HCT116 (cell line): ENCODE measurements at regions not wholly inside any gene's neighbourhood (a gene's known extent, or its start where the extent isn't known, plus 50 kb on each side); places are given as distances from the start of the nearest gene placed in this dataset.

Experiments
- ATAC-seq: fragments of 200-7000 bp; cut with Tn5 transposase; 2 replicates; pipeline ENCODE4 v1.9.1; 2020; ENCODE audit warnings: mild to moderate bottlenecking, moderate library complexity
- BruUV-seq: library from RNA; stranded (reverse); fragments of 400-500 nt; replicated peaks from 2 replicates; lab custom pipeline; 2021; lab: Mats Ljungman, UMichigan
- CTCF ChIA-PET: fragments of 300-600 bp; sonication (Branson Sonifier 250); formaldehyde crosslinking; loops from one replicate; lab custom pipeline; 2021; ENCODE audit warnings: antibody characterized with exemption; lab: Charles Lee
- POLR2A ChIA-PET: fragments of 300-600, 350-600 bp; sonication (Branson Sonifier 250); formaldehyde crosslinking; loops from one replicate; lab custom pipeline; 2021; ENCODE audit warnings: antibody characterized with exemption; lab: Charles Lee
- RAD21 ChIA-PET, 2 experiments: fragments of 300-600 bp; sonication (Branson Sonifier 250); formaldehyde crosslinking; loops; one replicate each; lab custom pipeline; 2023; ENCODE audit warnings: low total read pairs in 2 of 2; ENCODE audit not compliant: uncharacterized antibody in 2 of 2, unreplicated experiment in 2 of 2, low non-redundant PET in 1 of 2; lab: Charles Lee
- DNase-seq: peaks from one replicate; pipeline ENCODE4 v3.0.0-alpha.2; 2010; ENCODE audit warnings: low read depth, low spot score
- H2AFZ ChIP-seq: fragments of 200-600 bp; shearing (Covaris generic), sonication (generic); 2 replicates; pipeline ENCODE4 v1.6.1; 2017; ENCODE audit warnings: low read depth, mixed run types, mixed read lengths, antibody characterized with exemption, low read length; ENCODE audit not compliant: poor library complexity, severe bottlenecking
- H3K27ac ChIP-seq: 2 replicates; pipeline ENCODE4 v1.5.1; 2012; ENCODE audit warnings: low read depth, low read length
- H3K27me3 ChIP-seq: fragments of 200-600 bp; sonication (generic); 2 replicates; pipeline ENCODE4 v1.6.1; 2016; ENCODE audit warnings: mixed run types, low read length, mixed read lengths; ENCODE audit not compliant: insufficient read depth
- H3K36me3 ChIP-seq, 2 experiments: fragments of 200-500 bp in 1 of 2; fragments of 200-600 bp in 1 of 2; sonication (Bioruptor generic) in 1 of 2; sonication (generic) in 1 of 2; 2 replicates each; pipeline versions ENCODE4 v1.5.1 to v1.6.1; 2014 to 2016; ENCODE audit warnings: low read length in 2 of 2, inconsistent platforms in 1 of 2, mixed read lengths in 1 of 2, mixed run types in 1 of 2; ENCODE audit not compliant: insufficient read depth in 2 of 2, control insufficient read depth in 1 of 2
- H3K4me1 ChIP-seq, 2 experiments: fragments of 200-600 bp in 1 of 2; sonication (generic) in 1 of 2; 2 replicates each; pipeline versions ENCODE4 v1.5.1 to v1.6.1; 2012 to 2017; ENCODE audit warnings: low read length in 2 of 2, inconsistent platforms in 1 of 2, mild to moderate bottlenecking in 1 of 2, mixed read lengths in 1 of 2, mixed run types in 1 of 2, moderate library complexity in 1 of 2; ENCODE audit not compliant: insufficient read depth in 2 of 2, control insufficient read depth in 1 of 2
- H3K4me2 ChIP-seq: fragments of 200-600 bp; sonication (generic); 2 replicates; pipeline ENCODE4 v1.6.1; 2017; ENCODE audit warnings: mixed run types, low read length, mixed read lengths
- H3K4me3 ChIP-seq, 2 experiments: fragments of 200-600 bp in 1 of 2; sonication (generic) in 1 of 2; replicated peaks in 1 of 2; 2 replicates each; pipeline ENCODE4 v1.5.1; 2011 to 2016; ENCODE audit warnings: low read length in 2 of 2, control low read depth in 1 of 2, low read depth in 1 of 2, mild to moderate bottlenecking in 1 of 2, mixed read lengths in 1 of 2, mixed run types in 1 of 2
- H3K79me2 ChIP-seq: fragments of 200-600 bp; sonication (generic); 2 replicates; pipeline ENCODE4 v1.6.1; 2017; ENCODE audit warnings: mild to moderate bottlenecking, mixed run types, low read length, moderate library complexity, mixed read lengths; ENCODE audit not compliant: insufficient read depth
- H3K9ac ChIP-seq: fragments of 200-600 bp; sonication (generic); 2 replicates; pipeline ENCODE4 v1.6.1; 2016; ENCODE audit warnings: low read length, mixed read lengths
- H3K9me2 ChIP-seq: fragments of 200-600 bp; sonication (generic), shearing (Covaris generic); 2 replicates; pipeline ENCODE4 v1.6.1; 2017; ENCODE audit warnings: mixed run types, mild to moderate bottlenecking, moderate library complexity; ENCODE audit not compliant: insufficient read depth
- H3K9me3 ChIP-seq, 2 experiments: fragments of 200-500 bp in 1 of 2; fragments of 200-600 bp in 1 of 2; sonication (Bioruptor generic) in 1 of 2; sonication (generic) in 1 of 2; 2 replicates each; pipeline ENCODE4 v1.6.1; 2014 to 2017; ENCODE audit warnings: low read length in 2 of 2, mixed read lengths in 2 of 2, inconsistent platforms in 1 of 2, low read depth in 1 of 2, mild to moderate bottlenecking in 1 of 2, mixed run types in 1 of 2, moderate library complexity in 1 of 2; ENCODE audit not compliant: control insufficient read depth in 1 of 2, insufficient read depth in 1 of 2
- H4K20me1 ChIP-seq: fragments of 200-600 bp; sonication (generic), shearing (Covaris generic); 2 replicates; pipeline ENCODE4 v1.6.1; 2017; ENCODE audit warnings: mixed run types, mild to moderate bottlenecking, moderate library complexity; ENCODE audit not compliant: insufficient read depth
- ATF3 ChIP-seq: IDR thresholded peaks from 2 replicates; pipeline ENCODE4 v1.6.1; 2012
- CEBPB ChIP-seq: IDR thresholded peaks from 2 replicates; pipeline ENCODE4 v1.6.1; 2012; ENCODE audit warnings: low read depth
- CTCF ChIP-seq, 3 experiments: fragments of 200-600 bp in 1 of 3; sonication (generic) in 1 of 3; IDR thresholded peaks in 2 of 3; conservative IDR thresholded peaks in 1 of 3; 2 replicates each; pipeline ENCODE4 v1.5.1; 2012 to 2017; ENCODE audit warnings: low read depth in 2 of 3, low read length in 2 of 3, antibody characterized with exemption in 1 of 3, borderline replicate concordance in 1 of 3, control low read depth in 1 of 3, mild to moderate bottlenecking in 1 of 3, mixed read lengths in 1 of 3, mixed run types in 1 of 3, moderate library complexity in 1 of 3; ENCODE audit not compliant: insufficient read depth in 1 of 3
- POLR2A ChIP-seq: IDR thresholded peaks from 2 replicates; pipeline ENCODE4 v1.7.0; 2011; ENCODE audit warnings: borderline replicate concordance; ENCODE audit not compliant: insufficient read depth, insufficient read length; ENCODE audit errors: extremely low read depth
- SIN3A ChIP-seq: IDR thresholded peaks from 2 replicates; pipeline ENCODE4 v1.6.1; 2012; ENCODE audit warnings: low read depth
- SRF ChIP-seq: IDR thresholded peaks from 2 replicates; pipeline ENCODE4 v1.6.1; 2012; ENCODE audit warnings: low read depth
- ZFX ChIP-seq: fragments of 450-650 bp; IDR thresholded peaks from 2 replicates; pipeline ENCODE4 v1.6.1; 2017
- intact Hi-C: fragments of 100-400 bp; cut with micrococcal nuclease; formaldehyde crosslinking; loops from 2 replicates; pipeline ENCODE4 v1.10.0; 2022

- no peaks in the 10 kb centered on the region for H3K79me2 ChIP-seq
- no TSS peak for BruUV-seq
- ATAC-seq (no peak), DNase-seq (no peak)
- no peaks in the 10 kb centered on the region for H4K20me1 ChIP-seq
- intact Hi-C loops = loop anchor here (10.0 kb wide), 1 partner anchor 348 kb away; no protein-coding TSS in a partner anchor
- H3K9me3 ChIP-seq = no peaks in the 10 kb centered on the region
- H3K9ac ChIP-seq = no peak overlapping the region
- H3K4me2 ChIP-seq = no peak overlapping the region
- H3K4me1 ChIP-seq = peaks cover 6 to 12% of the 10 kb centered on the region in 2 experiments
- RAD21 ChIA-PET = no interaction called here
- no peak overlapping the region for H2AFZ ChIP-seq
- H3K4me3 ChIP-seq = no peak overlapping the region
- no peaks in the 10 kb centered on the region for H3K36me3 ChIP-seq
- POLR2A ChIA-PET = no interaction called here
- H3K27ac ChIP-seq = no peak overlapping the region
- TF ChIP-seq POLR2A (no peak), SIN3A (no peak)
- no peaks in the 10 kb centered on the region for H3K27me3 ChIP-seq
- CTCF ChIA-PET = no interaction called here
- no peaks in the 10 kb centered on the region for H3K9me2 ChIP-seq
Measured at GRCh38 chr5:159503236-159503635, 172.9 kb upstream of the IL12B start.

- no peak overlapping the region for H3K27ac ChIP-seq
- no TSS peak for BruUV-seq
Measured at GRCh38 chr5:159504106-159504856, 174.0 kb upstream of the IL12B start.

More at GRCh38 chr5:159504106-159504856, 174.0 kb upstream of the IL12B start:
- no peak overlapping the region for H3K4me2 ChIP-seq
- POLR2A ChIA-PET = interaction anchor here (0.8 kb wide), 1 partner anchor 48 kb away, joined by 3 read pairs; no protein-coding TSS in a partner anchor
- DNase-seq (no peak), ATAC-seq (no peak)
- no peak overlapping the region for H3K4me3 ChIP-seq
- peaks cover 6 to 12% of the 10 kb centered on the region in 2 experiments for H3K4me1 ChIP-seq
- no peaks in the 10 kb centered on the region for H3K79me2 ChIP-seq
- no peaks in the 10 kb centered on the region for H3K27me3 ChIP-seq
- intact Hi-C loops = loop anchor here (10.0 kb wide), 1 partner anchor 349 kb away; no protein-coding TSS in a partner anchor
- CTCF ChIA-PET = interaction anchor here (1.8 to 3.2 kb wide), 2 partner anchors 11 to 483 kb away, joined by 9 to 10 read pairs; no protein-coding TSS in a partner anchor
- no peak overlapping the region for H2AFZ ChIP-seq
- no peak overlapping the region for H3K9ac ChIP-seq
- H3K36me3 ChIP-seq = no peaks in the 10 kb centered on the region
- RAD21 ChIA-PET = no interaction called here
- H3K9me2 ChIP-seq = no peaks in the 10 kb centered on the region
- H3K9me3 ChIP-seq = no peaks in the 10 kb centered on the region
- TF ChIP-seq SRF (no peak), CTCF (IDR thresholded peaks at IDR 0.05 in 2 of 3, conservative IDR thresholded peaks at IDR 0.05 in 1 of 3; ENCODE audit: borderline replicate concordance in 1 of 3, insufficient read depth in 1 of 3, low read depth in 2 of 3, low read length in 2 of 3) (no peak), CEBPB (no peak), ZFX (no peak), ATF3 (no peak)
- H4K20me1 ChIP-seq = no peaks in the 10 kb centered on the region
